ENCODE measurements at regions not wholly inside any gene's neighbourhood (a gene's known extent, or its start where the extent isn't known, plus 50 kb on each side); places are given as distances from the start of the nearest gene placed in this dataset.

DNA sequence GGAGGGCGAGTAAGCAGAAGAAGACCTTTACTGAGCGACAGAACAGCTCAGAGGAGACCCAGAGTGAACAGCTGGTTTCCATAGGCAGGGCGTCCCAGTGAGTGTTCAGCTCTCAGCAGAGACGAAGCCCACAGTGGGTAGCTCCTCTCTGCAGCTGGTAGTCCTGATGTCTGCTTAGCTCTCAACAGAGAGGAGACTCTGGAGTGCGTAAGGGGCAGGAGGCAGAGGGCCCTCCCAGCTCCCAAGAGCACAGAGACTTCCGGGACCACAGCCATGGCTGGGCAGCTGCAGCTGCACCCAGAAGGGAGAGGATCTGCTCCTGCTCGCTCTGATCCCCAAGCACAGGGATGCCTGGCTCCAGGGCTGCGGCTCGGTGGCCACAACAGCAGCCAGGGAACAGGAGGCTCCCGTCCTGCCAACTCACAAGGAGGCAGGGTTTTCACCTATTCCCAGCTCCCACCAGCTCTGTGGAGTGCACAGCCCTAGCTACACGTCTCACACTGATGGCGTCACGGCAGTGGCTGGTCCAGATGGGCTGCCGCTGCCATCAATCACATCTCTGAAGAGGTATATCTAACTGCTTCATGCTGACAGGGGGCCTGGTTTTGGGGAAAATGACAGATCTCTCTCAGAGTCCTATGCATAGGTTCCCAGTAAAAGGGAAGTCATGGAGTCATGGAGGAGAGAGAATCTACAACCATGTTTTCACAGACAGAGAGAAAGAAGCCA is 2660.1 kb upstream of the PCDH20 start:
- no peak overlapping the region for H3K4me3 ChIP-seq (ENCODE audit: low read depth, low read length)
- DNase-seq (ENCODE audit: low read depth), result no peak
- TF ChIP-seq CTCF (conservative IDR thresholded peaks at IDR 0.05; ENCODE audit: low read depth, low read length), result no peak

- H3K4me3 ChIP-seq (ENCODE audit: low read depth, low read length), result no peak overlapping the region
- no peak for DNase-seq (ENCODE audit: low read depth)
- TF ChIP-seq CTCF (conservative IDR thresholded peaks at IDR 0.05; ENCODE audit: low read depth, low read length), result no peak
These were observed 2659.4 kb upstream of the PCDH20 start for GRCh38 chr13:64074971-64075474.

DNA sequence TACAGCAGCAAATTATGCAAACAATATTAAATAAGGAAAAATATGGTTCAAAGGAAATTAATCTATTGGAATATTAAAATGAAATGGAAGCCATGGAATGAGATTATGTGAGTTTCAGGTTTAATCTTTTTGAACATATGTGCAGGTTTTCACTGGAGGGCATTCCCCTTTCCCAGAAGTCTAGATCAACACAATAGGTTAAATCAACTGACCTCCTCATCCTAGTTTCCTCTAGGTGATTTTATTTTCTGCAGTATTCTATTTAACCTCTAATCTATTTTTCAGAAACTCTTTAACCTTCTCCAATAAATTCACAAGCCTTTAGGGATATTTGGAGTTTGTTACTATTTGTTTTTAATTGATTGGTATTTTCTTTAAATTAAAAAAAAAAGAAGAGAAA is 2657.6 kb upstream of the PCDH20 start:
- no peak for DNase-seq (ENCODE audit: low read depth)
- H3K4me3 ChIP-seq (ENCODE audit: low read depth, low read length), result no peak overlapping the region
- TF ChIP-seq CTCF (conservative IDR thresholded peaks at IDR 0.05; ENCODE audit: low read depth, low read length), result no peak

GRCh38 chr13:64071352-64071751 is 2655.7 kb upstream of the PCDH20 start:
- TF ChIP-seq CTCF (conservative IDR thresholded peaks at IDR 0.05; ENCODE audit: low read depth, low read length), result no peak
- H3K4me3 ChIP-seq (ENCODE audit: low read depth, low read length), result no peak overlapping the region
- DNase-seq (ENCODE audit: low read depth), result no peak

DNA sequence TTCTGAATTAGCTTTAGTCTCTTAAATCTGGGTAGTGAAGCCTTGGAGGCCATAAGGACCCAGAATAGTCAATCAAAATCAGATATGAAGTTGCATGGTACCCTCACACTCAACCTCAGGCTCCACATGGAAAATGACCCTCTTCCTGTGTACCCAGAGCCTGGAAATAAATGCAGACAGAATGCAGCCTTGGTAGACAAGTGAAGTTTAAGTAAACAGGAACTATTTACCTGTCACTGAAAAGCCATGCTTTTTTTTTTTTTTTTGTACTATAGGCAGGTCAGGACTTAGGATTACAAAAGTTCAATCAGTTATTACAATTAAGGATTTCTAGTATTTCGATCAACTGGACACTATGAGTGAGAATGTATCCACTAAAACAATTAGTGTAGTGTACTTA is 2654.2 kb upstream of the PCDH20 start:
- no peak overlapping the region for H3K4me3 ChIP-seq (ENCODE audit: low read depth, low read length)
- no peak for TF ChIP-seq CTCF (conservative IDR thresholded peaks at IDR 0.05; ENCODE audit: low read depth, low read length)
- no peak for DNase-seq (ENCODE audit: low read depth)

- no peak for DNase-seq (ENCODE audit: low read depth)
- no peak for TF ChIP-seq CTCF (conservative IDR thresholded peaks at IDR 0.05; ENCODE audit: low read depth, low read length)
- no peak overlapping the region for H3K4me3 ChIP-seq (ENCODE audit: low read depth, low read length)
These were observed 2651.1 kb upstream of the PCDH20 start for GRCh38 chr13:64066711-64067110.

GRCh38 chr13:64061649-64062048 is 2646.0 kb upstream of the PCDH20 start:
- no peak for DNase-seq (ENCODE audit: low read depth)
- no peak overlapping the region for H3K4me3 ChIP-seq (ENCODE audit: low read depth, low read length)
- no peak for TF ChIP-seq CTCF (conservative IDR thresholded peaks at IDR 0.05; ENCODE audit: low read depth, low read length)
